ENCODE measurements at regions not wholly inside any gene's neighbourhood (a gene's known extent, or its start where the extent isn't known, plus 50 kb on each side); places are given as distances from the start of the nearest gene placed in this dataset.

- Histone ChIP-seq H2AFZ (ENCODE audit: low read length) (no peak overlapping the region), H3K18ac (ENCODE audit: insufficient read length, low read depth, low read length) (no peak overlapping the region), H3K4me1 (ENCODE audit: insufficient read depth, low read length) (no peaks in the 10 kb centered on the region), H2BK5ac (ENCODE audit: insufficient read length, low read length) (no peak overlapping the region), H2BK15ac (ENCODE audit: low read depth, low read length) (no peak overlapping the region), H4K91ac (ENCODE audit: insufficient read length, low read depth, low read length) (no peak overlapping the region), H4K5ac (ENCODE audit: insufficient read length, low read depth, low read length) (no peak overlapping the region), H3K56ac (ENCODE audit: insufficient read length, low read depth, low read length) (no peak overlapping the region), H2BK12ac (ENCODE audit: insufficient read length, low read depth, low read length) (no peak overlapping the region), H3K79me2 (ENCODE audit: insufficient read depth, low read length) (no peaks in the 10 kb centered on the region), H4K8ac (replicated peaks; ENCODE audit: insufficient read length, low read depth, low read length) (no peak overlapping the region), H3K9me3 (ENCODE audit: control insufficient read depth, low read depth, low read length) (no peaks in the 10 kb centered on the region), H2AK5ac (ENCODE audit: insufficient read length, low read length) (no peak overlapping the region), H2BK20ac (ENCODE audit: low read depth, low read length, poor library complexity, severe bottlenecking) (no peak overlapping the region), H3K23me2 (ENCODE audit: insufficient read length, low read depth, low read length, poor library complexity, severe bottlenecking) (no peaks in the 10 kb centered on the region), H3K27ac (ENCODE audit: insufficient read length, low read depth, low read length) (no peak overlapping the region), H3K23ac (ENCODE audit: insufficient read length, low read depth, low read length) (no peak overlapping the region), H3K9ac (ENCODE audit: extremely low read depth, insufficient read length, low read length) (no peak overlapping the region), H3K4me2 (ENCODE audit: insufficient read depth, insufficient read length, low read length) (no peak overlapping the region), H3K79me1 (ENCODE audit: insufficient read depth, low read depth, low read length, poor library complexity, severe bottlenecking) (no peaks in the 10 kb centered on the region), H3K27me3 (ENCODE audit: insufficient read depth, low read length) (no peaks in the 10 kb centered on the region), H3K14ac (ENCODE audit: insufficient read depth, low read length) (no peak overlapping the region), H3K4ac (ENCODE audit: low read depth, low read length) (no peak overlapping the region), H2BK120ac (ENCODE audit: low read depth, low read length, poor library complexity, severe bottlenecking) (no peak overlapping the region), H3T11ph (ENCODE audit: low read length) (no peak overlapping the region), H4K20me1 (ENCODE audit: control insufficient read depth, insufficient read depth, insufficient read length) (no peaks in the 10 kb centered on the region)
- Mint-ChIP-seq H3K27ac (no peak overlapping the region), H3K36me3 (ENCODE audit: insufficient read depth in 1 of 3, low read depth in 3 of 3) (no peaks in the 10 kb centered on the region), H3K4me3 (no peak overlapping the region), H3K4me1 (no peaks in the 10 kb centered on the region), H3K27me3 (ENCODE audit: low read depth) (no peaks in the 10 kb centered on the region), H3K9me3 (no peaks in the 10 kb centered on the region)
- DNase-seq, result no peak
- WGBS (ENCODE audit: extremely low coverage, insufficient read length, low lambda C conversion rate), result no CpG with 5 or more reads among the region's 1 CpG
- TF ChIP-seq CTCF (conservative IDR thresholded peaks at IDR 0.05), result no peak
Measured at GRCh38 chr6:145208474-145208873, 526.8 kb downstream of the EPM2A start.

Measured in H9 (cell line).